Neural cell (in vitro differentiated cells): ENCODE measurements at regions not wholly inside any gene's neighbourhood (a gene's known extent, or its start where the extent isn't known, plus 50 kb on each side); places are given as distances from the start of the nearest gene placed in this dataset.

Experiments used
- H2AFZ ChIP-seq: fragments of 200-600, 300-800 bp; sonication (generic), shearing (Covaris generic); 2 replicates; pipeline ENCODE4 v1.6.0; 2014; ENCODE audit warnings: low read depth, mild to moderate bottlenecking, antibody characterized with exemption, low read length, moderate library complexity
- H3F3A ChIP-seq: fragments of 200-600 bp; shearing (Covaris generic); 2 replicates; pipeline ENCODE4 v1.6.1; 2016; ENCODE audit warnings: mild to moderate bottlenecking, moderate library complexity, mixed read lengths, antibody characterized with exemption, low read length; ENCODE audit not compliant: insufficient read depth, poor library complexity, severe bottlenecking
- H3K27ac ChIP-seq: fragments of 200-600, 300-800 bp; sonication (generic), shearing (Covaris generic); 2 replicates; pipeline ENCODE4 v1.5.1; 2014; ENCODE audit warnings: mild to moderate bottlenecking, low read length, moderate library complexity
- H3K27me3 ChIP-seq: fragments of 300-800, 200-600 bp; sonication (generic), shearing (Covaris generic); 2 replicates; pipeline ENCODE4 v1.6.0; 2014; ENCODE audit warnings: mild to moderate bottlenecking, low read depth, low read length, moderate library complexity; ENCODE audit not compliant: insufficient read depth
- H3K36me3 ChIP-seq: fragments of 300-800, 200-600 bp; sonication (generic), shearing (Covaris generic); 2 replicates; pipeline ENCODE4 v1.5.1; 2014; ENCODE audit warnings: mild to moderate bottlenecking, antibody characterized with exemption, low read length, moderate library complexity; ENCODE audit not compliant: insufficient read depth
- H3K4me2 ChIP-seq: fragments of 300-800, 200-600 bp; sonication (generic), shearing (Covaris generic); 2 replicates; pipeline ENCODE4 v1.6.0; 2014; ENCODE audit warnings: mild to moderate bottlenecking, low read length
- H3K4me3 ChIP-seq: fragments of 300-800, 200-600 bp; sonication (generic), shearing (Covaris generic); 2 replicates; pipeline ENCODE4 v1.5.1; 2014; ENCODE audit warnings: mild to moderate bottlenecking, low read length, moderate library complexity
- H3K79me2 ChIP-seq: fragments of 200-600 bp; shearing (Covaris generic); replicated peaks from 2 replicates; pipeline ENCODE4 v1.6.0; 2014; ENCODE audit warnings: mild to moderate bottlenecking, low read length, moderate library complexity; ENCODE audit not compliant: insufficient read depth
- H3K9ac ChIP-seq: fragments of 300-800, 200-600 bp; sonication (generic), shearing (Covaris generic); 2 replicates; pipeline ENCODE4 v1.6.1; 2016; ENCODE audit warnings: mild to moderate bottlenecking, low read length, mixed read lengths
- H3K9me2 ChIP-seq: fragments of 200-600 bp; shearing (Covaris generic); 2 replicates; pipeline ENCODE4 v1.6.1; 2016; ENCODE audit warnings: mild to moderate bottlenecking, low read length, mixed read lengths; ENCODE audit not compliant: insufficient read depth
- H3K9me3 ChIP-seq: fragments of 200-600, 300-800 bp; sonication (generic), shearing (Covaris generic); 2 replicates; pipeline ENCODE4 v1.6.1; 2016; ENCODE audit warnings: mild to moderate bottlenecking, mixed run types, low read length, moderate library complexity, mixed read lengths
- H4K20me1 ChIP-seq: fragments of 200-600 bp; shearing (Covaris generic); 2 replicates; pipeline ENCODE4 v1.6.1; 2016; ENCODE audit warnings: mild to moderate bottlenecking, mixed run types; ENCODE audit not compliant: insufficient read depth
- EP300 ChIP-seq: fragments of 450-650 bp; conservative IDR thresholded peaks from 2 replicates; pipeline ENCODE4 v1.6.1; 2014; ENCODE audit warnings: antibody characterized with exemption, mild to moderate bottlenecking, moderate library complexity; ENCODE audit not compliant: poor library complexity, severe bottlenecking
- EZH2 ChIP-seq: fragments of 200-600, 300-800 bp; shearing (Covaris generic), sonication (generic); IDR thresholded peaks from 2 replicates; pipeline ENCODE4 v1.6.1; 2014; ENCODE audit warnings: antibody characterized with exemption, low read length, borderline replicate concordance, mild to moderate bottlenecking; ENCODE audit not compliant: insufficient read depth, poor library complexity, severe bottlenecking
- MXI1 ChIP-seq: fragments of 450-650 bp; conservative IDR thresholded peaks from 2 replicates; pipeline ENCODE4 v1.6.1; 2014; ENCODE audit warnings: antibody characterized with exemption, mild to moderate bottlenecking; ENCODE audit not compliant: poor library complexity, severe bottlenecking
- POLR2AphosphoS5 ChIP-seq: IDR thresholded peaks from 2 replicates; pipeline ENCODE4 v1.6.1; 2012
- RAD21 ChIP-seq: fragments of 450-650 bp; conservative IDR thresholded peaks from 2 replicates; pipeline ENCODE4 v1.6.1; 2014; ENCODE audit warnings: antibody characterized with exemption, mild to moderate bottlenecking, moderate library complexity
- SMC3 ChIP-seq: fragments of 450-650 bp; conservative IDR thresholded peaks from 2 replicates; pipeline ENCODE4 v1.6.1; 2014; ENCODE audit warnings: antibody characterized with exemption, mild to moderate bottlenecking, moderate library complexity; ENCODE audit not compliant: poor library complexity
- TAF1 ChIP-seq: IDR thresholded peaks from 2 replicates; pipeline ENCODE4 v1.6.1; 2012; ENCODE audit warnings: low read depth
- TF ChIP-seq, protein P1 (sequence below): fragments of 450-650 bp; IDR thresholded peaks from 2 replicates; pipeline ENCODE4 v1.5.1; 2014; ENCODE audit warnings: antibody characterized with exemption, mild to moderate bottlenecking, moderate library complexity; ENCODE audit not compliant: poor library complexity, severe bottlenecking
- TF ChIP-seq, protein P2 (sequence below): IDR thresholded peaks from 2 replicates; pipeline ENCODE4 v1.6.1; 2012; ENCODE audit warnings: borderline replicate concordance

DNA sequence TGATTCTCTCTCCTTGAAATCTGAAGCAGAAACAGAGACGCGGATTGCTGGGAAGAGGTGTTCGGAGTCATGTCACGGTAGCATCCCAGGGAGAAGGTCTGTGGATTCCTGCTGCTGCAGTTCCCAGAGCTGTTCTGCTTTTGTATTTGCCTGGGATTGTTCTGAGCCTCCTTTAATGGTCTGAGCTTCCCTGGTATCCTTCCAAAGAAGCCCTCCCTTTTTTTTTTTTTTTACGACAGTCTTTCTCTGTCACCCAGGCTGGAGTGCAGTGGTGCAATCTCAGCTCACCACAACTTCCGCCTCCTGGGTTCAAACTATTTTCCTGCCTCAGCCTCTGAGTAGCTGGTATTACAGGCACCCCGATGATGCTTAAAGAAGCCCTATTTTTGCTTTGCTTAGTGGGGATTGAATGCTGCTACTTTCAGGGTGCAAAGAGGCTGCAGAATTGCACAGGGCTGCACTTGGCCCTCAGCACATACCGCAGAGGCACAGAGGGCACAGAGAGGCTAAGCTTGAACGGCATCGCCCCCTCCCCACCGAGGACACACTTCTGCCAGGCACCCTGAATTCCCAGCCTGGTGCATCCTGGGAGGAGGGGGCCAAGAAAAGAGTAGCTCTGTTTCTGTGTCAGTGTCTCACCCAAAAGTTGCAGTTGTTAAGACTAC, 208.6 kb upstream of the GALNT17 start:
- no peaks in the 10 kb centered on the region for H3F3A ChIP-seq
- no peak overlapping the region for H3K9ac ChIP-seq
- H3K4me2 ChIP-seq, result no peak overlapping the region
- H3K27me3 ChIP-seq, result no peaks in the 10 kb centered on the region
- no peaks in the 10 kb centered on the region for H3K36me3 ChIP-seq
- no peak overlapping the region for H2AFZ ChIP-seq
- TF ChIP-seq EZH2 (no peak), TAF1 (no peak), POLR2AphosphoS5 (no peak), SMC3 (no peak), EP300 (no peak), RAD21 (no peak), MXI1 (no peak)
- TF ChIP-seq, protein P1, sequence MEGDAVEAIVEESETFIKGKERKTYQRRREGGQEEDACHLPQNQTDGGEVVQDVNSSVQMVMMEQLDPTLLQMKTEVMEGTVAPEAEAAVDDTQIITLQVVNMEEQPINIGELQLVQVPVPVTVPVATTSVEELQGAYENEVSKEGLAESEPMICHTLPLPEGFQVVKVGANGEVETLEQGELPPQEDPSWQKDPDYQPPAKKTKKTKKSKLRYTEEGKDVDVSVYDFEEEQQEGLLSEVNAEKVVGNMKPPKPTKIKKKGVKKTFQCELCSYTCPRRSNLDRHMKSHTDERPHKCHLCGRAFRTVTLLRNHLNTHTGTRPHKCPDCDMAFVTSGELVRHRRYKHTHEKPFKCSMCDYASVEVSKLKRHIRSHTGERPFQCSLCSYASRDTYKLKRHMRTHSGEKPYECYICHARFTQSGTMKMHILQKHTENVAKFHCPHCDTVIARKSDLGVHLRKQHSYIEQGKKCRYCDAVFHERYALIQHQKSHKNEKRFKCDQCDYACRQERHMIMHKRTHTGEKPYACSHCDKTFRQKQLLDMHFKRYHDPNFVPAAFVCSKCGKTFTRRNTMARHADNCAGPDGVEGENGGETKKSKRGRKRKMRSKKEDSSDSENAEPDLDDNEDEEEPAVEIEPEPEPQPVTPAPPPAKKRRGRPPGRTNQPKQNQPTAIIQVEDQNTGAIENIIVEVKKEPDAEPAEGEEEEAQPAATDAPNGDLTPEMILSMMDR, result no peak
- TF ChIP-seq, protein P2, sequence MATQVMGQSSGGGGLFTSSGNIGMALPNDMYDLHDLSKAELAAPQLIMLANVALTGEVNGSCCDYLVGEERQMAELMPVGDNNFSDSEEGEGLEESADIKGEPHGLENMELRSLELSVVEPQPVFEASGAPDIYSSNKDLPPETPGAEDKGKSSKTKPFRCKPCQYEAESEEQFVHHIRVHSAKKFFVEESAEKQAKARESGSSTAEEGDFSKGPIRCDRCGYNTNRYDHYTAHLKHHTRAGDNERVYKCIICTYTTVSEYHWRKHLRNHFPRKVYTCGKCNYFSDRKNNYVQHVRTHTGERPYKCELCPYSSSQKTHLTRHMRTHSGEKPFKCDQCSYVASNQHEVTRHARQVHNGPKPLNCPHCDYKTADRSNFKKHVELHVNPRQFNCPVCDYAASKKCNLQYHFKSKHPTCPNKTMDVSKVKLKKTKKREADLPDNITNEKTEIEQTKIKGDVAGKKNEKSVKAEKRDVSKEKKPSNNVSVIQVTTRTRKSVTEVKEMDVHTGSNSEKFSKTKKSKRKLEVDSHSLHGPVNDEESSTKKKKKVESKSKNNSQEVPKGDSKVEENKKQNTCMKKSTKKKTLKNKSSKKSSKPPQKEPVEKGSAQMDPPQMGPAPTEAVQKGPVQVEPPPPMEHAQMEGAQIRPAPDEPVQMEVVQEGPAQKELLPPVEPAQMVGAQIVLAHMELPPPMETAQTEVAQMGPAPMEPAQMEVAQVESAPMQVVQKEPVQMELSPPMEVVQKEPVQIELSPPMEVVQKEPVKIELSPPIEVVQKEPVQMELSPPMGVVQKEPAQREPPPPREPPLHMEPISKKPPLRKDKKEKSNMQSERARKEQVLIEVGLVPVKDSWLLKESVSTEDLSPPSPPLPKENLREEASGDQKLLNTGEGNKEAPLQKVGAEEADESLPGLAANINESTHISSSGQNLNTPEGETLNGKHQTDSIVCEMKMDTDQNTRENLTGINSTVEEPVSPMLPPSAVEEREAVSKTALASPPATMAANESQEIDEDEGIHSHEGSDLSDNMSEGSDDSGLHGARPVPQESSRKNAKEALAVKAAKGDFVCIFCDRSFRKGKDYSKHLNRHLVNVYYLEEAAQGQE, result no peak
- H3K27ac ChIP-seq, result no peak overlapping the region
- no peaks in the 10 kb centered on the region for H3K9me2 ChIP-seq
- no peaks in the 10 kb centered on the region for H4K20me1 ChIP-seq
- no peak overlapping the region for H3K4me3 ChIP-seq
- no peaks in the 10 kb centered on the region for H3K79me2 ChIP-seq
- no peaks in the 10 kb centered on the region for H3K9me3 ChIP-seq

DNA sequence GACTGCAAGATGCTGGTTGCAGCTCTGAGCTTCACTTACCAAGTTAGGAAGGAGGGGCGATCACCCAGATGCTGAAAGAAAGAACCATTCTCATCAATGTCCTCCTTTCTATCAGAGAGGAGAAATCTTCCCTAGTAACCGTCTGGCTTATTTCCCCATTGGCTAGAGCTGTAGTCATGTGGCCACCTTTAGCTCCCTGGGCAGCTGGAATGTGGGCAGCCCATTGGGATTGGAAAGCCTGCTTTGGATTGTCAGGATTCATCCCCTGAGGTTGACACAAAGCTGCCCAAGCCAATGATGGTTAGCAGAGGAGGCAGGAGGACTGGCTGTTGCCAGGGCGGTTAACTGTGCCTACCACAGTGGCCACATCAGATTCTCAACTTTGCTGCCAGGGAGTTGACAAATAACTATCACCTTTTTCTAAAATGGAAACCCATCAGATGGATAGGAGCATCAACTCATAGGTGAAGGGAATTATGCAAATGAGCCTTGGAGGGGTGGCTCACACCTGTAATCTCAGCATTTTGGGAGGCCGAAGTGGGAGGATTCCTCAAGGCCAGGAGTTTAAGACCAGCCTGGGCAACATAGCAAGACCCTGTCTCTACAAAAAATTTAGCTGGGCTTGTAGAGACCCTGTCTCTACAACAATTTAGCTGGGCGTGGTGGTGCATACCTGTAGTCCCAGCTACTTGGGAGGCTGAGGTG, 206.4 kb upstream of the GALNT17 start:
- Histone ChIP-seq H3K27me3 (no peaks in the 10 kb centered on the region), H3K9ac (no peak overlapping the region), H3K4me3 (no peak overlapping the region), H3K9me3 (no peaks in the 10 kb centered on the region), H3K9me2 (no peaks in the 10 kb centered on the region), H3F3A (no peaks in the 10 kb centered on the region), H3K36me3 (no peaks in the 10 kb centered on the region), H3K4me2 (no peak overlapping the region), H3K79me2 (no peaks in the 10 kb centered on the region), H2AFZ (no peak overlapping the region), H4K20me1 (no peaks in the 10 kb centered on the region), H3K27ac (no peak overlapping the region)
- TF ChIP-seq SMC3 (no peak), MXI1 (no peak), RAD21 (no peak), EZH2 (no peak), EP300 (no peak), TAF1 (no peak), POLR2AphosphoS5 (no peak)
- TF ChIP-seq, protein P2, result no peak
- TF ChIP-seq, protein P1, result no peak
